VCaP (cell line): ENCODE measurements at regions not wholly inside any gene's neighbourhood (a gene's known extent, or its start where the extent isn't known, plus 50 kb on each side); places are given as distances from the start of the nearest gene placed in this dataset.

Source experiments
- H3K27ac ChIP-seq: fragments of 450-650 bp; 2 replicates; pipeline ENCODE4 v1.5.1; 2017
- CTCF ChIP-seq: fragments of 450-650 bp; conservative IDR thresholded peaks from 2 replicates; pipeline ENCODE4 v1.5.1; 2017; ENCODE audit warnings: mild to moderate bottlenecking, moderate library complexity

GRCh38 chr19:27765397-27765796 lies 1447.6 kb downstream of the UQCRFS1 start:
- TF ChIP-seq CTCF, result no peak
- no peak overlapping the region for H3K27ac ChIP-seq

GRCh38 chr19:27764186-27764804 lies 1448.7 kb downstream of the UQCRFS1 start:
- TF ChIP-seq CTCF, result no peak
- no peak overlapping the region for H3K27ac ChIP-seq

GRCh38 chr19:27762933-27763332 lies 1450.0 kb downstream of the UQCRFS1 start:
- TF ChIP-seq CTCF, result no peak
- no peak overlapping the region for H3K27ac ChIP-seq

- no peak for TF ChIP-seq CTCF
These were observed 1453.1 kb downstream of the UQCRFS1 start for GRCh38 chr19:27759896-27760295.

GRCh38 chr19:27758626-27759505 lies 1454.1 kb downstream of the UQCRFS1 start:
- TF ChIP-seq CTCF, result no peak
- no peak overlapping the region for H3K27ac ChIP-seq

More at GRCh38 chr19:27759896-27760295, 1453.1 kb downstream of the UQCRFS1 start:
- H3K27ac ChIP-seq, result no peak overlapping the region

- TF ChIP-seq CTCF, result no peak
- H3K27ac ChIP-seq, result no peak overlapping the region
These were observed 1458.3 kb downstream of the UQCRFS1 start for GRCh38 chr19:27754700-27755099.

GRCh38 chr19:27753622-27754021 lies 1459.3 kb downstream of the UQCRFS1 start:
- no peak for TF ChIP-seq CTCF
- no peak overlapping the region for H3K27ac ChIP-seq
